Epithelial cell of proximal tubule (primary cell): ENCODE measurements at regions not wholly inside any gene's neighbourhood (a gene's known extent, or its start where the extent isn't known, plus 50 kb on each side); places are given as distances from the start of the nearest gene placed in this dataset.

Source experiments
- DNase-seq: peaks from one replicate; pipeline ENCODE4 v3.0.0-alpha.2; 2011; ENCODE audit warnings: low read depth
- H3K4me3 ChIP-seq: 2 replicates; pipeline ENCODE4 v1.5.1; 2011; ENCODE audit warnings: low read depth, mild to moderate bottlenecking, low read length
- CTCF ChIP-seq: conservative IDR thresholded peaks from 2 replicates; pipeline ENCODE4 v1.5.1; 2012; ENCODE audit warnings: low read depth, mild to moderate bottlenecking, low read length

- TF ChIP-seq CTCF: no peak
- no peak overlapping the region for H3K4me3 ChIP-seq
- no peak for DNase-seq
Observed at GRCh38 chr13:44030615-44031014, 150.9 kb downstream of the LACC1 start.

- no peak overlapping the region for H3K4me3 ChIP-seq
- no peak for TF ChIP-seq CTCF
- no peak for DNase-seq
Observed at GRCh38 chr13:44031555-44031954, 151.9 kb downstream of the LACC1 start.

GRCh38 chr13:44032802-44033201 is 153.1 kb downstream of the LACC1 start:
- H3K4me3 ChIP-seq: no peak overlapping the region
- DNase-seq: no peak
- TF ChIP-seq CTCF: no peak

- no peak for TF ChIP-seq CTCF
- no peak overlapping the region for H3K4me3 ChIP-seq
- DNase-seq: no peak
Observed at GRCh38 chr13:44035400-44035799, 155.7 kb downstream of the LACC1 start.

- no peak for TF ChIP-seq CTCF
- H3K4me3 ChIP-seq: no peak overlapping the region
- no peak for DNase-seq
Observed at GRCh38 chr13:44040070-44040817, 160.5 kb downstream of the LACC1 start.

- no peak overlapping the region for H3K4me3 ChIP-seq
- DNase-seq: no peak
- no peak for TF ChIP-seq CTCF
Observed at GRCh38 chr13:44040818-44041100, 161.1 kb downstream of the LACC1 start.

- no peak for DNase-seq
- TF ChIP-seq CTCF: no peak
- no peak overlapping the region for H3K4me3 ChIP-seq
Observed at GRCh38 chr13:44044547-44045179, 165.0 kb downstream of the LACC1 start.
